AG10803 (cell line): ENCODE measurements at regions not wholly inside any gene's neighbourhood (a gene's known extent, or its start where the extent isn't known, plus 50 kb on each side); places are given as distances from the start of the nearest gene placed in this dataset.
A peak's percentile ranks its signal among the peaks of the same experiment; 100 is the strongest.

Source experiments
- DNase-seq: peaks from one replicate; pipeline ENCODE4 v3.0.0; 2010; ENCODE audit warnings: low read depth
- H3K4me3 ChIP-seq: 2 replicates; pipeline ENCODE4 v1.5.1; 2011; ENCODE audit warnings: mild to moderate bottlenecking, low read length, control low read depth
- TF ChIP-seq, protein P1 (sequence below): conservative IDR thresholded peaks from 2 replicates; pipeline ENCODE4 v1.5.1; 2011; ENCODE audit warnings: mild to moderate bottlenecking, low read length, control low read depth, inconsistent platforms

DNA sequence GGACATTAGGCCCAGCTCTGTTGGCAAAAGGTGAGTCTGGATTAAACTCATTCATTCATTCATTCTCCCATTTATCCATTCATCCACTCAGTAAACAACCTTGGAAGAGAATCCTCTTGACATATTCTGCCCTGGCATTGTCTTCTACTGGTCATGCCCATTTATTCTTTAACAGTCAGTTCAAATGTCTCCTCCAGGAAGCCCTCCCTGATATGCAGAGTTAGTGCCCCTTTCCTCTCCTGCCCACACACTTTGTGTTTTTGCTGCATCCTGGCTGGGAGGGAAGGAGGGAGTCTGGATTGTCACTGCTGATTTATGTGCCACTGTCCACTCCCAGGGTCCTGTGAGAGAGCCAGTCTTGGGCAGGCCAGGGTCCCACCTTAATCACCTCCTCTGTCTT, 600.3 kb downstream of the MATN1 start:
- TF ChIP-seq, protein P1, sequence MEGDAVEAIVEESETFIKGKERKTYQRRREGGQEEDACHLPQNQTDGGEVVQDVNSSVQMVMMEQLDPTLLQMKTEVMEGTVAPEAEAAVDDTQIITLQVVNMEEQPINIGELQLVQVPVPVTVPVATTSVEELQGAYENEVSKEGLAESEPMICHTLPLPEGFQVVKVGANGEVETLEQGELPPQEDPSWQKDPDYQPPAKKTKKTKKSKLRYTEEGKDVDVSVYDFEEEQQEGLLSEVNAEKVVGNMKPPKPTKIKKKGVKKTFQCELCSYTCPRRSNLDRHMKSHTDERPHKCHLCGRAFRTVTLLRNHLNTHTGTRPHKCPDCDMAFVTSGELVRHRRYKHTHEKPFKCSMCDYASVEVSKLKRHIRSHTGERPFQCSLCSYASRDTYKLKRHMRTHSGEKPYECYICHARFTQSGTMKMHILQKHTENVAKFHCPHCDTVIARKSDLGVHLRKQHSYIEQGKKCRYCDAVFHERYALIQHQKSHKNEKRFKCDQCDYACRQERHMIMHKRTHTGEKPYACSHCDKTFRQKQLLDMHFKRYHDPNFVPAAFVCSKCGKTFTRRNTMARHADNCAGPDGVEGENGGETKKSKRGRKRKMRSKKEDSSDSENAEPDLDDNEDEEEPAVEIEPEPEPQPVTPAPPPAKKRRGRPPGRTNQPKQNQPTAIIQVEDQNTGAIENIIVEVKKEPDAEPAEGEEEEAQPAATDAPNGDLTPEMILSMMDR = no peak
- no peak overlapping the region for H3K4me3 ChIP-seq
- no peak for DNase-seq

DNA sequence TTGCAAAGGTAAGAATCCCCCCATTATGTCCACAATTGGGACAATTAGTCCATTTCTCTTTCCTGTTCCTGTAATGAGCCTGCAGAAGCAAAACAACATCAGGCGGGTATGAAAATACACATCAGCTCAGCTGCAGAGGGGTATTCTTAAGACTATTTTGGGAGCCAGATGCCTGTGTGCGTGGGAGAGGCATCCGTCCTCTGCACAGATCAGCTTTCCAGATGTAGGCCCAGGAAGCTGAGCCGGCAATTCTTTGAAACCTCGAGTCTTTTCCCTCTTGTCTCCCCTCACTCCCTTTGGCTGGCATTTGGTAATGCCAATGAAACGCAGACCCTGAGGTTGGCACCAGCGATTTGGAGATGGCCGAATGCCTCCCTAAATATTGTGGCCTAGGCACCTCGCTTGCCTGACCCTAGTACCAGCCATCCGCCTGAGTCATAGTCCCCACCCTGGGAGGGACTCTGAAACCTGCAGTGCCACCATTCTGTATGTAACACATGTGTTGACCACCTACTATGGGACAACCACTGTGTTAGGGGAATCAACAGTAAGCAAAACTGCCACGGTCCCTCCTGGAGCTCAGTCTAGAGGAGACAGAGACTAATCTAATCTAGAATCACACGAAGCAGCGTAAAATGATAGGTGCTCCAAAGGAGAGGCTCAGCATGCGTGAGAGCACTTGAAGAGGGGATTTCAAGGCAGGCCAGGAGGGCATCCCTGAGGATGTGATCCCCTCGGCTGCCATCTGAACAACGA, 603.0 kb downstream of the MATN1 start:
- TF ChIP-seq, protein P1 = no peak
- no peak for DNase-seq

GRCh38 chr1:30117685-30118084, 605.7 kb downstream of the MATN1 start:
- no peak for DNase-seq
- TF ChIP-seq, protein P1 = no peak
- no peak overlapping the region for H3K4me3 ChIP-seq

More for the DNA sequence above, 603.0 kb downstream of the MATN1 start:
- H3K4me3 ChIP-seq = no peak overlapping the region

- DNase-seq = peak; percentile 29
- TF ChIP-seq, protein P1 = peak; percentile 64
Observed at GRCh38 chr1:30111431-30111830, 612.0 kb downstream of the MATN1 start.

GRCh38 chr1:30110846-30111245, 612.5 kb downstream of the MATN1 start:
- TF ChIP-seq, protein P1 = no peak
- no peak for DNase-seq
- no peak overlapping the region for H3K4me3 ChIP-seq

More at GRCh38 chr1:30111431-30111830, 612.0 kb downstream of the MATN1 start:
- H3K4me3 ChIP-seq = no peak overlapping the region

GRCh38 chr1:30109853-30110252, 613.5 kb downstream of the MATN1 start:
- no peak overlapping the region for H3K4me3 ChIP-seq
- TF ChIP-seq, protein P1 = no peak
- peak; percentile 43 for DNase-seq

DNA sequence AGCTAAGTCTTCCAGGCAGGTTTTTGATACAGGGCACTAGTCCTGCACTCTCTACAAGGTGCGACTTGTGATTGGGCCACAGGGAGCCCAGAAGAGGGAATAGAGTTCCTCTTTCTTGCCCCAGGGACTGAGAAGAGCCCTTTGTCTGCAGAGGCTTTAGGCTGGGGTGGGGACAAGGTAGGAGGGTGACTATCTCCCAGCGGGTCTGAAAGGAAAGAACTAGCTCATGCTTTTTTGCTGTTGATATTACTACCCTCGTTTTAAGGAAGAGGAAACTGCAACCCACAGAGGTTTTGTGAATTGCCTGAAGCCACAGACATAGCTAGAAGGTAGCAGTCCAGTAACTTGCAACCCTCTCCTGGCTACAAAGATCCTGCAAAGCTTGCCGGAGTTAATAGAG, 615.2 kb downstream of the MATN1 start:
- TF ChIP-seq, protein P1 = no peak

More for the DNA sequence above, 615.2 kb downstream of the MATN1 start:
- H3K4me3 ChIP-seq = no peak overlapping the region
- DNase-seq = no peak
